Neutrophil (primary cell): ENCODE measurements at regions not wholly inside any gene's neighbourhood (a gene's known extent, or its start where the extent isn't known, plus 50 kb on each side); places are given as distances from the start of the nearest gene placed in this dataset.

Source experiments
- H3K27ac ChIP-seq: fragments of 200-600 bp; sonication (generic); 2 replicates; pipeline ENCODE4 v1.5.1; 2016; ENCODE audit warnings: mild to moderate bottlenecking, moderate library complexity
- H3K27me3 ChIP-seq: fragments of 200-600 bp; sonication (generic); 2 replicates; pipeline ENCODE4 v1.6.0; 2016; ENCODE audit warnings: mild to moderate bottlenecking
- H3K36me3 ChIP-seq: fragments of 200-600 bp; sonication (generic); 2 replicates; pipeline ENCODE4 v1.5.1; 2017
- H3K4me1 ChIP-seq, 2 experiments: fragments of 200-600 bp in 1 of 2; sonication (generic) in 1 of 2; 1 replicate in 1 of 2; 2 replicates in 1 of 2; pipeline versions ENCODE4 v1.5.1 to v1.6.1; 2013 to 2016; ENCODE audit warnings: low read depth in 1 of 2, low read length in 1 of 2, mild to moderate bottlenecking in 1 of 2, moderate library complexity in 1 of 2; ENCODE audit not compliant: control insufficient read depth in 1 of 2, insufficient read depth in 1 of 2
- H3K4me3 ChIP-seq, 2 experiments: fragments of 200-600 bp in 1 of 2; sonication (generic) in 1 of 2; 1 replicate in 1 of 2; 2 replicates in 1 of 2; pipeline ENCODE4 v1.5.1; 2013 to 2016; ENCODE audit warnings: low read depth in 1 of 2, low read length in 1 of 2, mild to moderate bottlenecking in 1 of 2, moderate library complexity in 1 of 2
- H3K9me3 ChIP-seq: fragments of 200-600 bp; sonication (generic); 2 replicates; pipeline ENCODE4 v1.5.1; 2016
- CTCF ChIP-seq: fragments of 200-600 bp; sonication (generic); IDR thresholded peaks from 2 replicates; pipeline ENCODE4 v1.5.1; 2016; ENCODE audit warnings: antibody characterized with exemption

GRCh38 chr12:84356224-84356623 is 556.4 kb downstream of the SLC6A15 start:
- no peak for TF ChIP-seq CTCF
- Histone ChIP-seq H3K4me1 (no peaks in the 10 kb centered on the region), H3K36me3 (no peaks in the 10 kb centered on the region), H3K27ac (no peak overlapping the region), H3K4me3 (no peak overlapping the region), H3K9me3 (no peaks in the 10 kb centered on the region), H3K27me3 (no peaks in the 10 kb centered on the region)

- TF ChIP-seq CTCF = no peak
- no peaks in the 10 kb centered on the region for H3K27me3 ChIP-seq
- H3K9me3 ChIP-seq = no peaks in the 10 kb centered on the region
- H3K36me3 ChIP-seq = no peaks in the 10 kb centered on the region
- H3K4me3 ChIP-seq = no peak overlapping the region
- no peak overlapping the region for H3K27ac ChIP-seq
- no peaks in the 10 kb centered on the region for H3K4me1 ChIP-seq
Measured at GRCh38 chr12:84355561-84355960, 557.0 kb downstream of the SLC6A15 start.

GRCh38 chr12:84348582-84348981 is 564.0 kb downstream of the SLC6A15 start:
- Histone ChIP-seq H3K4me1 (no peaks in the 10 kb centered on the region), H3K4me3 (no peak overlapping the region), H3K36me3 (no peaks in the 10 kb centered on the region), H3K27ac (no peak overlapping the region), H3K9me3 (no peaks in the 10 kb centered on the region), H3K27me3 (no peaks in the 10 kb centered on the region)
- no peak for TF ChIP-seq CTCF

GRCh38 chr12:84341467-84342193 is 571.0 kb downstream of the SLC6A15 start:
- TF ChIP-seq CTCF = no peak
- no peaks in the 10 kb centered on the region for H3K9me3 ChIP-seq

GRCh38 chr12:84336231-84336630 is 576.4 kb downstream of the SLC6A15 start:
- H3K27me3 ChIP-seq = no peaks in the 10 kb centered on the region
- no peaks in the 10 kb centered on the region for H3K4me1 ChIP-seq
- no peak overlapping the region for H3K27ac ChIP-seq
- H3K4me3 ChIP-seq = no peak overlapping the region
- H3K9me3 ChIP-seq = no peaks in the 10 kb centered on the region
- TF ChIP-seq CTCF = no peak
- H3K36me3 ChIP-seq = no peaks in the 10 kb centered on the region

More at GRCh38 chr12:84341467-84342193, 571.0 kb downstream of the SLC6A15 start:
- Histone ChIP-seq H3K27me3 (no peaks in the 10 kb centered on the region), H3K4me1 (no peaks in the 10 kb centered on the region), H3K36me3 (no peaks in the 10 kb centered on the region), H3K4me3 (no peak overlapping the region), H3K27ac (no peak overlapping the region)
